HepG2 (cell line): ENCODE measurements at regions not wholly inside any gene's neighbourhood (a gene's known extent, or its start where the extent isn't known, plus 50 kb on each side); places are given as distances from the start of the nearest gene placed in this dataset.

Experiments
- ATAC-seq: fragments of 200-7000 bp; cut with Tn5 transposase; 3 replicates; pipeline ENCODE4 v1.9.1; 2020; ENCODE audit warnings: mild to moderate bottlenecking, moderate library complexity
- BruUV-seq: library from RNA; stranded (reverse); fragments of 400-500 nt; replicated peaks from 2 replicates; lab custom pipeline; 2021; lab: Mats Ljungman, UMichigan
- CTCF ChIA-PET: fragments of 300-600 bp; formaldehyde crosslinking; extraction: SDS; loops from one replicate; lab custom pipeline; 2021; ENCODE audit warnings: low total read pairs, inconsistent platforms, low intra/inter-chr PET ratio; lab: Yijun Ruan, JAX
- POLR2A ChIA-PET: fragments of 350-600 bp; sonication (Branson Sonifier 250); formaldehyde crosslinking; loops from one replicate; lab custom pipeline; 2020; ENCODE audit warnings: antibody characterized with exemption, inconsistent platforms; lab: Yijun Ruan, JAX
- DNase-seq: peaks from one replicate; pipeline ENCODE4 v3.0.0-alpha.2; 2015; ENCODE audit warnings: low spot score
- FAIRE-seq: peaks from 3 replicates; lab custom pipeline; 2011; peaks lifted over from hg19 to GRCh38; lab: Jason Lieb, UNC
- H2AFZ ChIP-seq: one replicate; pipeline ENCODE4 v1.6.1; 2011; ENCODE audit warnings: low read length, inconsistent platforms
- H3K27ac ChIP-seq: fragments of 300-600 bp; 3 replicates; pipeline ENCODE4 v1.8.0; 2011; ENCODE audit warnings: mixed run types, mild to moderate bottlenecking, mixed read lengths, low read length, inconsistent platforms; ENCODE audit not compliant: insufficient read depth; ENCODE audit errors: extremely low read length
- H3K27me3 ChIP-seq, 2 experiments: fragments of 200-600 bp in 1 of 2; 2 replicates in 1 of 2; 3 replicates in 1 of 2; pipeline versions ENCODE4 v1.6.0 to v1.8.0; 2011; ENCODE audit warnings: low read length in 2 of 2, mild to moderate bottlenecking in 2 of 2, moderate library complexity in 2 of 2, inconsistent platforms in 1 of 2; ENCODE audit not compliant: insufficient read depth in 2 of 2, control insufficient read depth in 1 of 2
- H3K36me3 ChIP-seq, 2 experiments: fragments of 200-600 bp in 1 of 2; replicated peaks in 1 of 2; 2 replicates in 1 of 2; 3 replicates in 1 of 2; pipeline versions ENCODE4 v1.5.1 to v1.8.0; 2011; ENCODE audit warnings: low read length in 2 of 2, inconsistent platforms in 1 of 2; ENCODE audit not compliant: insufficient read depth in 2 of 2, control insufficient read depth in 1 of 2
- H3K4me1 ChIP-seq: 2 replicates; pipeline ENCODE4 v1.5.1; 2012; ENCODE audit warnings: low read length, inconsistent platforms; ENCODE audit not compliant: insufficient read depth
- H3K4me2 ChIP-seq: 2 replicates; pipeline ENCODE4 v1.6.0; 2011; ENCODE audit warnings: low read depth, low read length, inconsistent platforms
- H3K4me3 ChIP-seq, 3 experiments: fragments of 200-600 bp in 1 of 3; sonication (generic), shearing (Covaris generic) in 1 of 3; replicated peaks in 1 of 3; 2 replicates each; pipeline ENCODE4 v1.5.1; 2011 to 2016; ENCODE audit warnings: low read length in 3 of 3, inconsistent platforms in 2 of 3, low read depth in 2 of 3, mild to moderate bottlenecking in 2 of 3, control low read depth in 1 of 3, mixed read lengths in 1 of 3; ENCODE audit not compliant: insufficient read depth in 1 of 3
- H3K79me2 ChIP-seq: one replicate; pipeline ENCODE4 v1.6.1; 2011; ENCODE audit warnings: low read length, inconsistent platforms; ENCODE audit not compliant: insufficient read depth
- H3K9ac ChIP-seq: 2 replicates; pipeline ENCODE4 v1.6.0; 2011; ENCODE audit warnings: mild to moderate bottlenecking, low read depth, low read length, inconsistent platforms; ENCODE audit not compliant: insufficient read depth
- H3K9me3 ChIP-seq: 2 replicates; pipeline ENCODE4 v1.5.1; 2012; ENCODE audit warnings: mild to moderate bottlenecking, low read length
- H4K20me1 ChIP-seq: 2 replicates; pipeline ENCODE4 v1.6.0; 2011; ENCODE audit warnings: inconsistent platforms, mild to moderate bottlenecking, low read length, moderate library complexity; ENCODE audit not compliant: insufficient read depth
- ELF3 ChIP-seq: IDR thresholded peaks from 2 replicates; pipeline ENCODE4 v1.6.1; 2016; ENCODE audit warnings: missing genetic modification reagents, missing compliant biosample characterization
- LCORL ChIP-seq, 2 experiments: fragments of 450-650 bp in 1 of 2; sonication (generic) in 1 of 2; formaldehyde crosslinking in 1 of 2; IDR thresholded peaks; 2 replicates each; pipeline versions ENCODE4 v1.5.0 to v1.6.1; 2017 to 2020; ENCODE audit warnings: antibody characterized with exemption in 1 of 2, missing genetic modification reagents in 1 of 2
- NCOR1 ChIP-seq: fragments of 200-600 bp; sonication (generic); IDR thresholded peaks from 2 replicates; pipeline ENCODE4 v1.7.0; 2017; ENCODE audit warnings: antibody characterized with exemption, low read length, borderline replicate concordance
- RAD21 ChIP-seq: fragments of 450-650 bp; formaldehyde crosslinking; IDR thresholded peaks from 2 replicates; pipeline ENCODE4 v1.5.0; 2020; ENCODE audit warnings: mild to moderate bottlenecking
- ZBTB14 ChIP-seq: sonication (generic); formaldehyde crosslinking; IDR thresholded peaks from 2 replicates; pipeline ENCODE4 v1.4.0; 2020; ENCODE audit warnings: missing genetic modification reagents
- ZFP37 ChIP-seq: sonication (generic); formaldehyde crosslinking; IDR thresholded peaks from 2 replicates; pipeline ENCODE4 v1.4.0; 2020; ENCODE audit warnings: missing genetic modification reagents, borderline replicate concordance
- ZNF180 ChIP-seq: sonication (generic); formaldehyde crosslinking; IDR thresholded peaks from 2 replicates; pipeline ENCODE4 v1.4.0; 2020; ENCODE audit warnings: low read depth, missing genetic modification reagents, borderline replicate concordance
- ZNF605 ChIP-seq: sonication (generic); formaldehyde crosslinking; IDR thresholded peaks from 2 replicates; pipeline ENCODE4 v1.8.0; 2022; ENCODE audit warnings: mild to moderate bottlenecking, missing genetic modification reagents
- WGBS: methylation state at CpG from one replicate; pipeline ENCODE4 v1.1.6; 2017; ENCODE audit warnings: low lambda C conversion rate; 5-methylcytosine and 5-hydroxymethylcytosine counted together
- in situ Hi-C: cut with HindIII; loops from 2 replicates; pipeline ENCODE4 v1.10.0; 2017; ENCODE audit warnings: low pct_unique_long_range_greater_than_20kb; ENCODE audit not compliant: extremely low pct_ligation_motif_present
- intact Hi-C: fragments of 100-400 bp; cut with micrococcal nuclease; formaldehyde crosslinking; loops from one replicate; pipeline ENCODE4 v1.10.0; 2022; ENCODE audit not compliant: unreplicated experiment
- TF ChIP-seq, protein P1 (sequence below): sonication (generic); formaldehyde crosslinking; IDR thresholded peaks from 2 replicates; pipeline ENCODE4 v1.4.0; 2020; ENCODE audit warnings: missing genetic modification reagents, borderline replicate concordance
- TF ChIP-seq, protein P2 (sequence below): sonication (generic); formaldehyde crosslinking; IDR thresholded peaks from 2 replicates; pipeline ENCODE4 v1.8.0; 2022; ENCODE audit warnings: mild to moderate bottlenecking, missing genetic modification reagents, borderline replicate concordance
- TF ChIP-seq, protein P3 (sequence below): sonication (generic); formaldehyde crosslinking; conservative IDR thresholded peaks from 2 replicates; pipeline ENCODE4 v1.8.1; 2023; ENCODE audit warnings: missing genetic modification reagents
- TF ChIP-seq, protein P4 (sequence below): sonication (generic); formaldehyde crosslinking; IDR thresholded peaks from 2 replicates; pipeline ENCODE4 v1.5.0; 2020; ENCODE audit warnings: mild to moderate bottlenecking, missing genetic modification reagents

- TF ChIP-seq, protein P1, sequence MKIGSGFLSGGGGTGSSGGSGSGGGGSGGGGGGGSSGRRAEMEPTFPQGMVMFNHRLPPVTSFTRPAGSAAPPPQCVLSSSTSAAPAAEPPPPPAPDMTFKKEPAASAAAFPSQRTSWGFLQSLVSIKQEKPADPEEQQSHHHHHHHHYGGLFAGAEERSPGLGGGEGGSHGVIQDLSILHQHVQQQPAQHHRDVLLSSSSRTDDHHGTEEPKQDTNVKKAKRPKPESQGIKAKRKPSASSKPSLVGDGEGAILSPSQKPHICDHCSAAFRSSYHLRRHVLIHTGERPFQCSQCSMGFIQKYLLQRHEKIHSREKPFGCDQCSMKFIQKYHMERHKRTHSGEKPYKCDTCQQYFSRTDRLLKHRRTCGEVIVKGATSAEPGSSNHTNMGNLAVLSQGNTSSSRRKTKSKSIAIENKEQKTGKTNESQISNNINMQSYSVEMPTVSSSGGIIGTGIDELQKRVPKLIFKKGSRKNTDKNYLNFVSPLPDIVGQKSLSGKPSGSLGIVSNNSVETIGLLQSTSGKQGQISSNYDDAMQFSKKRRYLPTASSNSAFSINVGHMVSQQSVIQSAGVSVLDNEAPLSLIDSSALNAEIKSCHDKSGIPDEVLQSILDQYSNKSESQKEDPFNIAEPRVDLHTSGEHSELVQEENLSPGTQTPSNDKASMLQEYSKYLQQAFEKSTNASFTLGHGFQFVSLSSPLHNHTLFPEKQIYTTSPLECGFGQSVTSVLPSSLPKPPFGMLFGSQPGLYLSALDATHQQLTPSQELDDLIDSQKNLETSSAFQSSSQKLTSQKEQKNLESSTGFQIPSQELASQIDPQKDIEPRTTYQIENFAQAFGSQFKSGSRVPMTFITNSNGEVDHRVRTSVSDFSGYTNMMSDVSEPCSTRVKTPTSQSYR (CRISPR knock-in tag), result no peak
- no peak for TF ChIP-seq ZBTB14 (CRISPR knock-in tag)
Measured at GRCh38 chr12:17278946-17279345, 673.0 kb upstream of the LMO3 start (continued).

GRCh38 chr12:17276196-17276595 lies 670.2 kb upstream of the LMO3 start:
- TF ChIP-seq NCOR1 (no peak), ZNF180 (CRISPR knock-in tag) (no peak), ELF3 (CRISPR knock-in tag) (no peak), RAD21 (CRISPR knock-in tag) (no peak), LCORL (IDR thresholded peaks at IDR 0.05) (no peak), LCORL (CRISPR knock-in tag; IDR thresholded peaks at IDR 0.05) (no peak), ZFP37 (no peak), ZNF605 (CRISPR knock-in tag) (no peak)
- TF ChIP-seq, protein P2, sequence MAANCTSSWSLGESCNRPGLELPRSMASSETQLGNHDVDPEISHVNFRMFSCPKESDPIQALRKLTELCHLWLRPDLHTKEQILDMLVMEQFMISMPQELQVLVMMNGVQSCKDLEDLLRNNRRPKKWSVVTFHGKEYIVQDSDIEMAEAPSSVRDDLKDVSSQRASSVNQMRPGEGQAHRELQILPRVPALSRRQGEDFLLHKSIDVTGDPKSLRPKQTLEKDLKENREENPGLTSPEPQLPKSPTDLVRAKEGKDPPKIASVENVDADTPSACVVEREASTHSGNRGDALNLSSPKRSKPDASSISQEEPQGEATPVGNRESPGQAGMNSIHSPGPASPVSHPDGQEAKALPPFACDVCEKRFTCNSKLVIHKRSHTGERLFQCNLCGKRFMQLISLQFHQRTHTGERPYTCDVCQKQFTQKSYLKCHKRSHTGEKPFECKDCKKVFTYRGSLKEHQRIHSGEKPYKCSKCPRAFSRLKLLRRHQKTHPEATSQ (CRISPR knock-in tag), result no peak
- TF ChIP-seq, protein P3, sequence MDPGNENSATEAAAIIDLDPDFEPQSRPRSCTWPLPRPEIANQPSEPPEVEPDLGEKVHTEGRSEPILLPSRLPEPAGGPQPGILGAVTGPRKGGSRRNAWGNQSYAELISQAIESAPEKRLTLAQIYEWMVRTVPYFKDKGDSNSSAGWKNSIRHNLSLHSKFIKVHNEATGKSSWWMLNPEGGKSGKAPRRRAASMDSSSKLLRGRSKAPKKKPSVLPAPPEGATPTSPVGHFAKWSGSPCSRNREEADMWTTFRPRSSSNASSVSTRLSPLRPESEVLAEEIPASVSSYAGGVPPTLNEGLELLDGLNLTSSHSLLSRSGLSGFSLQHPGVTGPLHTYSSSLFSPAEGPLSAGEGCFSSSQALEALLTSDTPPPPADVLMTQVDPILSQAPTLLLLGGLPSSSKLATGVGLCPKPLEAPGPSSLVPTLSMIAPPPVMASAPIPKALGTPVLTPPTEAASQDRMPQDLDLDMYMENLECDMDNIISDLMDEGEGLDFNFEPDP (CRISPR knock-in tag), result no peak
- TF ChIP-seq, protein P4, sequence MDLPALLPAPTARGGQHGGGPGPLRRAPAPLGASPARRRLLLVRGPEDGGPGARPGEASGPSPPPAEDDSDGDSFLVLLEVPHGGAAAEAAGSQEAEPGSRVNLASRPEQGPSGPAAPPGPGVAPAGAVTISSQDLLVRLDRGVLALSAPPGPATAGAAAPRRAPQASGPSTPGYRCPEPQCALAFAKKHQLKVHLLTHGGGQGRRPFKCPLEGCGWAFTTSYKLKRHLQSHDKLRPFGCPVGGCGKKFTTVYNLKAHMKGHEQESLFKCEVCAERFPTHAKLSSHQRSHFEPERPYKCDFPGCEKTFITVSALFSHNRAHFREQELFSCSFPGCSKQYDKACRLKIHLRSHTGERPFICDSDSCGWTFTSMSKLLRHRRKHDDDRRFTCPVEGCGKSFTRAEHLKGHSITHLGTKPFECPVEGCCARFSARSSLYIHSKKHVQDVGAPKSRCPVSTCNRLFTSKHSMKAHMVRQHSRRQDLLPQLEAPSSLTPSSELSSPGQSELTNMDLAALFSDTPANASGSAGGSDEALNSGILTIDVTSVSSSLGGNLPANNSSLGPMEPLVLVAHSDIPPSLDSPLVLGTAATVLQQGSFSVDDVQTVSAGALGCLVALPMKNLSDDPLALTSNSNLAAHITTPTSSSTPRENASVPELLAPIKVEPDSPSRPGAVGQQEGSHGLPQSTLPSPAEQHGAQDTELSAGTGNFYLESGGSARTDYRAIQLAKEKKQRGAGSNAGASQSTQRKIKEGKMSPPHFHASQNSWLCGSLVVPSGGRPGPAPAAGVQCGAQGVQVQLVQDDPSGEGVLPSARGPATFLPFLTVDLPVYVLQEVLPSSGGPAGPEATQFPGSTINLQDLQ (CRISPR knock-in tag), result no peak
- no peak overlapping the region for H3K4me3 ChIP-seq
- FAIRE-seq (no peak), ATAC-seq (no peak), DNase-seq (no peak)
- H3K4me1 ChIP-seq, result no peaks in the 10 kb centered on the region
- no peaks in the 10 kb centered on the region for H4K20me1 ChIP-seq
- BruUV-seq, result no TSS peak
- no peaks in the 10 kb centered on the region for H3K27me3 ChIP-seq
- H3K9ac ChIP-seq, result no peak overlapping the region
- no peaks in the 10 kb centered on the region for H3K36me3 ChIP-seq
- no peak overlapping the region for H3K4me2 ChIP-seq
- H3K27ac ChIP-seq, result no peak overlapping the region
- peaks cover 14% of the 10 kb centered on the region for H3K9me3 ChIP-seq
- WGBS, result 19% methylated on average over 5 of the region's 5 CpGs
- in situ Hi-C loops (no loop called here), intact Hi-C loops (no loop called here)
- H2AFZ ChIP-seq, result no peak overlapping the region
- no peaks in the 10 kb centered on the region for H3K79me2 ChIP-seq
- ChIA-PET CTCF (no interaction called here), POLR2A (no interaction called here)
